ENCODE measurements at regions not wholly inside any gene's neighbourhood (a gene's known extent, or its start where the extent isn't known, plus 50 kb on each side); places are given as distances from the start of the nearest gene placed in this dataset.

- Histone ChIP-seq H3K27me3 (replicated peaks; ENCODE audit: control insufficient read depth, insufficient read depth, low read length) (no peaks in the 10 kb centered on the region), H3K36me3 (ENCODE audit: control insufficient read depth, insufficient read depth, low read length) (no peaks in the 10 kb centered on the region), H3K4me3 (replicated peaks; ENCODE audit: low read depth, low read length) (no peak overlapping the region)
- no peak for TF ChIP-seq CTCF (IDR thresholded peaks at IDR 0.05; ENCODE audit: insufficient read depth, low read length, poor library complexity, severe bottlenecking)
- no peak for DNase-seq (ENCODE audit: extremely low read depth, insufficient read length)
These were observed 1431.4 kb upstream of the TENM4 start for GRCh38 chr11:80872116-80872728.

GRCh38 chr11:80868831-80869230 is 1428.0 kb upstream of the TENM4 start:
- no peaks in the 10 kb centered on the region for H3K36me3 ChIP-seq (ENCODE audit: control insufficient read depth, insufficient read depth, low read length)
- H3K4me3 ChIP-seq (replicated peaks; ENCODE audit: low read depth, low read length) = no peak overlapping the region
- H3K27me3 ChIP-seq (replicated peaks; ENCODE audit: control insufficient read depth, insufficient read depth, low read length) = no peaks in the 10 kb centered on the region
- no peak for TF ChIP-seq CTCF (IDR thresholded peaks at IDR 0.05; ENCODE audit: insufficient read depth, low read length, poor library complexity, severe bottlenecking)
- no peak for DNase-seq (ENCODE audit: extremely low read depth, insufficient read length)

- TF ChIP-seq CTCF (IDR thresholded peaks at IDR 0.05; ENCODE audit: insufficient read depth, low read length, poor library complexity, severe bottlenecking) = no peak
- Histone ChIP-seq H3K27me3 (replicated peaks; ENCODE audit: control insufficient read depth, insufficient read depth, low read length) (no peaks in the 10 kb centered on the region), H3K4me3 (replicated peaks; ENCODE audit: low read depth, low read length) (no peak overlapping the region), H3K36me3 (ENCODE audit: control insufficient read depth, insufficient read depth, low read length) (no peaks in the 10 kb centered on the region)
- no peak for DNase-seq (ENCODE audit: extremely low read depth, insufficient read length)
These were observed 1421.2 kb upstream of the TENM4 start for GRCh38 chr11:80862011-80862410.

- H3K36me3 ChIP-seq (ENCODE audit: control insufficient read depth, insufficient read depth, low read length) = no peaks in the 10 kb centered on the region
- H3K27me3 ChIP-seq (replicated peaks; ENCODE audit: control insufficient read depth, insufficient read depth, low read length) = no peaks in the 10 kb centered on the region
- TF ChIP-seq CTCF (IDR thresholded peaks at IDR 0.05; ENCODE audit: insufficient read depth, low read length, poor library complexity, severe bottlenecking) = no peak
- H3K4me3 ChIP-seq (replicated peaks; ENCODE audit: low read depth, low read length) = no peak overlapping the region
- no peak for DNase-seq (ENCODE audit: extremely low read depth, insufficient read length)
These were observed 1420.4 kb upstream of the TENM4 start for GRCh38 chr11:80861193-80861592.

- H3K27me3 ChIP-seq (replicated peaks; ENCODE audit: control insufficient read depth, insufficient read depth, low read length) = no peaks in the 10 kb centered on the region
- DNase-seq (ENCODE audit: extremely low read depth, insufficient read length) = no peak
- no peak for TF ChIP-seq CTCF (IDR thresholded peaks at IDR 0.05; ENCODE audit: insufficient read depth, low read length, poor library complexity, severe bottlenecking)
These were observed 1419.8 kb upstream of the TENM4 start for GRCh38 chr11:80860632-80861031.

GRCh38 chr11:80856066-80856465 is 1415.2 kb upstream of the TENM4 start:
- H3K36me3 ChIP-seq (ENCODE audit: control insufficient read depth, insufficient read depth, low read length) = no peaks in the 10 kb centered on the region
- no peak for DNase-seq (ENCODE audit: extremely low read depth, insufficient read length)
- H3K27me3 ChIP-seq (replicated peaks; ENCODE audit: control insufficient read depth, insufficient read depth, low read length) = no peaks in the 10 kb centered on the region
- no peak for TF ChIP-seq CTCF (IDR thresholded peaks at IDR 0.05; ENCODE audit: insufficient read depth, low read length, poor library complexity, severe bottlenecking)
- H3K4me3 ChIP-seq (replicated peaks; ENCODE audit: low read depth, low read length) = no peak overlapping the region

More at GRCh38 chr11:80860632-80861031, 1419.8 kb upstream of the TENM4 start:
- no peaks in the 10 kb centered on the region for H3K36me3 ChIP-seq (ENCODE audit: control insufficient read depth, insufficient read depth, low read length)
- no peak overlapping the region for H3K4me3 ChIP-seq (replicated peaks; ENCODE audit: low read depth, low read length)

Measured in GM06990 (cell line).